EL (cell line): ENCODE measurements at regions not wholly inside any gene's neighbourhood (a gene's known extent, or its start where the extent isn't known, plus 50 kb on each side); places are given as distances from the start of the nearest gene placed in this dataset.
"Not testable (repeated sequence)": the region's sequence is repeated elsewhere in the genome, so short reads cannot be mapped to it uniquely, and the experiment has no call there.

ENCODE experiments used
- DNase-seq: peaks from one replicate; pipeline ENCODE4 v3.0.0-alpha.2; 2016

DNA sequence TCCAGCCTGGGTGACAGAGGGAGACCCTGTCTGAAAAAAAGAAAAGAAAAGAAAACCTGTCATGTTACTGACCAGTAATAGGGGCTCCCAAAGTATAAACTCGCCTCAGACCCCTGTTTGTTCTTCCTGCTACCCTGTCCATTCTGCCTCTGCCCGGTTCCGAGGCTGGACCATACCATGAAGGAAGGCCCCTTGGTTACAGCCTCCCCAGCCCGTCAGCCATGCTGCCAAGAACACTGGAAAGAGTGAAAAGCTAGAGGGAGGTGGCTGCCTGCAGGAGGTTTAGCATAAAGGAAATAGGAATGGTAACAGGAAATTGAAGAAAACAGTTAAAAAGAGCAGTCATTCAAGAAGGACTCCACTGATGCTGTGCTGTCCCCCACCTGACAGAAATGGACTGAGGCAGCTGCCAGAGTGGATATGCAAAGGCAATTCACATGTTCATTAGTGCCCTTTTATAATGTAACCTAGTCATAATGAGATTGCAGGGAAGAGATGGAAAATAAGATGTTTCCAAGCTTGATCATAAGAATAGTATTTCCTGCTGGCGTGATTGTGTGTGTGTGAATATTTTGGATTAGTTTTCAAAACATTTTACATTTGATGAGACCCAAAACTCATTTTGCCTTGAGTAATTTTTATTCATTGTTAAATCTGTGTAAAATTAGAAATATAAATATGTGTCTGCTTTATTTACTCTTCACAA is 102.6 kb downstream of the GOSR1 start:
- DNase-seq = no peak

GRCh38 chr17:30578015-30578717 is 101.0 kb downstream of the GOSR1 start:
- DNase-seq = not testable (repeated sequence)
